ENCODE measurements at regions not wholly inside any gene's neighbourhood (a gene's known extent, or its start where the extent isn't known, plus 50 kb on each side); places are given as distances from the start of the nearest gene placed in this dataset.

GRCh38 chr19:29083863-29084262 lies 129.1 kb downstream of the UQCRFS1 start:
- TF ChIP-seq CTCF (IDR thresholded peaks at IDR 0.05) = no peak
- TF ChIP-seq POLR2A (IDR thresholded peaks at IDR 0.05) = no peak
- TF ChIP-seq POLR2AphosphoS5 (IDR thresholded peaks at IDR 0.05; ENCODE audit: insufficient read depth in 1 of 2, low read depth in 1 of 2) = no peak

All from vagina (tissue), 2 donors.